Peyer's patch (tissue), 4 donors: ENCODE measurements at regions not wholly inside any gene's neighbourhood (a gene's known extent, or its start where the extent isn't known, plus 50 kb on each side); places are given as distances from the start of the nearest gene placed in this dataset.

Source experiments
- CTCF ChIP-seq, 6 experiments: fragments of 450-650 bp in 4 of 6; fragments of 200-600 bp in 2 of 6; sonication (generic) in 1 of 6; IDR thresholded peaks; one replicate each; pipeline ENCODE4 v1.5.1; 2017 to 2019; ENCODE audit warnings: antibody characterized with exemption in 6 of 6, mild to moderate bottlenecking in 3 of 6, moderate library complexity in 1 of 6
- POLR2A ChIP-seq, 2 donors: fragments of 450-650 bp; IDR thresholded peaks; one replicate each; pipeline ENCODE4 v1.5.1; 2017; ENCODE audit warnings: antibody characterized with exemption in 2 of 2, mild to moderate bottlenecking in 2 of 2, moderate library complexity in 2 of 2

GRCh38 chr13:64793592-64793991 is 2436.5 kb downstream of the PCDH9 start:
- no peak for TF ChIP-seq CTCF (IDR thresholded peaks at IDR 0.05)
- TF ChIP-seq POLR2A (IDR thresholded peaks at IDR 0.05), result no peak
